MG63 (cell line): ENCODE measurements at regions not wholly inside any gene's neighbourhood (a gene's known extent, or its start where the extent isn't known, plus 50 kb on each side); places are given as distances from the start of the nearest gene placed in this dataset.

Experiments
- DNase-seq: peaks from one replicate; pipeline ENCODE4 v3.0.0-alpha.2; 2020
- H3K27me3 ChIP-seq: fragments of 250-450 bp; sonication (Bioruptor Pico); 2 replicates; pipeline ENCODE4 v1.5.1; 2020; ENCODE audit warnings: mild to moderate bottlenecking, moderate library complexity
- H3K36me3 ChIP-seq: fragments of 250-450 bp; sonication (Bioruptor Pico); 2 replicates; pipeline ENCODE4 v1.5.1; 2020; ENCODE audit warnings: mild to moderate bottlenecking, moderate library complexity
- H3K4me3 ChIP-seq: fragments of 250-450 bp; sonication (Bioruptor Pico); 2 replicates; pipeline ENCODE4 v1.5.1; 2020; ENCODE audit warnings: mild to moderate bottlenecking, moderate library complexity
- H3K9me3 ChIP-seq: fragments of 250-450 bp; sonication (Bioruptor Pico); 2 replicates; pipeline ENCODE4 v1.5.1; 2020; ENCODE audit warnings: mild to moderate bottlenecking, moderate library complexity

- Histone ChIP-seq H3K36me3 (no peaks in the 10 kb centered on the region), H3K9me3 (no peaks in the 10 kb centered on the region), H3K4me3 (no peak overlapping the region), H3K27me3 (no peaks in the 10 kb centered on the region)
- DNase-seq: no peak
Observed at GRCh38 chr3:163058031-163058854, 1561.6 kb downstream of the OTOL1 start.

GRCh38 chr3:163071713-163072112 lies 1575.1 kb downstream of the OTOL1 start:
- Histone ChIP-seq H3K4me3 (no peak overlapping the region), H3K27me3 (no peaks in the 10 kb centered on the region), H3K36me3 (no peaks in the 10 kb centered on the region), H3K9me3 (no peaks in the 10 kb centered on the region)
- no peak for DNase-seq
